ENCODE measurements at regions not wholly inside any gene's neighbourhood (a gene's known extent, or its start where the extent isn't known, plus 50 kb on each side); places are given as distances from the start of the nearest gene placed in this dataset.

DNA sequence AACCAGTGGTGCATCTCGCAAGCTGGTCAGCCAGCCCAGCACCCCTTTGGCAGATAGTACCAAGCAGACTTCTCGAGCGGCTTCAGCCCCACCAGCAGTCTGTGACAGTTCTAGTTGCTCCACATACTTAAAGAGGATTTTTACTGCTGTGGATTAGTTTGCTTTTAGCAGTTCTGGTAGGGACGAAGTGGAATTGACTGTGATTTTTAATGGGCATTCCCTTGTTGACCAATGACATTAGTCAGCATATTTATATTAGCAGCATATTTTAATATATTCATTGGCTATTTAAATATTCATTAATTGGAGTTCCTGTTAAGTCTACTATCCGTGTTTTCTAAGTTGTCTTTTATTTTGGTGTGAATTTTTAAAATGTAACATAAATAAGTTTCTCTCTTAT, 500.9 kb upstream of the FAT1 start:
- TF ChIP-seq, protein P1, sequence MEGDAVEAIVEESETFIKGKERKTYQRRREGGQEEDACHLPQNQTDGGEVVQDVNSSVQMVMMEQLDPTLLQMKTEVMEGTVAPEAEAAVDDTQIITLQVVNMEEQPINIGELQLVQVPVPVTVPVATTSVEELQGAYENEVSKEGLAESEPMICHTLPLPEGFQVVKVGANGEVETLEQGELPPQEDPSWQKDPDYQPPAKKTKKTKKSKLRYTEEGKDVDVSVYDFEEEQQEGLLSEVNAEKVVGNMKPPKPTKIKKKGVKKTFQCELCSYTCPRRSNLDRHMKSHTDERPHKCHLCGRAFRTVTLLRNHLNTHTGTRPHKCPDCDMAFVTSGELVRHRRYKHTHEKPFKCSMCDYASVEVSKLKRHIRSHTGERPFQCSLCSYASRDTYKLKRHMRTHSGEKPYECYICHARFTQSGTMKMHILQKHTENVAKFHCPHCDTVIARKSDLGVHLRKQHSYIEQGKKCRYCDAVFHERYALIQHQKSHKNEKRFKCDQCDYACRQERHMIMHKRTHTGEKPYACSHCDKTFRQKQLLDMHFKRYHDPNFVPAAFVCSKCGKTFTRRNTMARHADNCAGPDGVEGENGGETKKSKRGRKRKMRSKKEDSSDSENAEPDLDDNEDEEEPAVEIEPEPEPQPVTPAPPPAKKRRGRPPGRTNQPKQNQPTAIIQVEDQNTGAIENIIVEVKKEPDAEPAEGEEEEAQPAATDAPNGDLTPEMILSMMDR (IDR thresholded peaks at IDR 0.05; ENCODE audit: poor library complexity): no peak
- TF ChIP-seq EZH2phosphoT487 (IDR thresholded peaks at IDR 0.05; ENCODE audit: low read depth, severe bottlenecking, unreplicated experiment) (no peak), EZH2 (IDR thresholded peaks at IDR 0.05; ENCODE audit: borderline replicate concordance) (no peak)

Measured in hepatocyte (in vitro differentiated cells).